ENCODE measurements at regions not wholly inside any gene's neighbourhood (a gene's known extent, or its start where the extent isn't known, plus 50 kb on each side); places are given as distances from the start of the nearest gene placed in this dataset.

GRCh38 chr3:181628384-181628783 is 83.3 kb upstream of the SOX2 start:
- no peak for TF ChIP-seq CTCF (IDR thresholded peaks at IDR 0.05; ENCODE audit: low read depth, low read length)
- no peak for TF ChIP-seq EZH2phosphoT487 (IDR thresholded peaks at IDR 0.05; ENCODE audit: low read depth)

Measured in OCI-LY3 (cell line).